H9 (cell line): ENCODE measurements at regions not wholly inside any gene's neighbourhood (a gene's known extent, or its start where the extent isn't known, plus 50 kb on each side); places are given as distances from the start of the nearest gene placed in this dataset.

Experiments used
- DNase-seq: peaks from one replicate; pipeline ENCODE4 v3.0.0-alpha.2; 2017
- H2AFZ ChIP-seq: one replicate; pipeline ENCODE4 v1.6.1; 2013; ENCODE audit warnings: mild to moderate bottlenecking, low read length, control low read depth, moderate library complexity
- H2AK5ac ChIP-seq: 2 replicates; pipeline ENCODE4 v1.6.1; 2013; ENCODE audit warnings: low read length, control low read depth, mixed read lengths; ENCODE audit not compliant: insufficient read length
- H2BK120ac ChIP-seq: one replicate; pipeline ENCODE4 v1.6.1; 2013; ENCODE audit warnings: low read depth, mild to moderate bottlenecking, low read length, control low read depth, inconsistent platforms; ENCODE audit not compliant: poor library complexity, severe bottlenecking
- H2BK12ac ChIP-seq: 2 replicates; pipeline ENCODE4 v1.6.1; 2013; ENCODE audit warnings: low read length, control low read depth, mixed read lengths, low read depth; ENCODE audit not compliant: insufficient read length
- H2BK15ac ChIP-seq: 2 replicates; pipeline ENCODE4 v1.6.1; 2013; ENCODE audit warnings: low read depth, low read length, control low read depth
- H2BK20ac ChIP-seq: one replicate; pipeline ENCODE4 v1.6.1; 2013; ENCODE audit warnings: low read depth, mild to moderate bottlenecking, low read length, control low read depth, inconsistent platforms; ENCODE audit not compliant: poor library complexity, severe bottlenecking
- H2BK5ac ChIP-seq: 2 replicates; pipeline ENCODE4 v1.6.1; 2013; ENCODE audit warnings: low read length, control low read depth, mixed read lengths; ENCODE audit not compliant: insufficient read length
- H3K14ac ChIP-seq: 2 replicates; pipeline ENCODE4 v1.6.1; 2013; ENCODE audit warnings: low read length, control low read depth; ENCODE audit not compliant: insufficient read depth
- H3K18ac ChIP-seq: 2 replicates; pipeline ENCODE4 v1.6.1; 2013; ENCODE audit warnings: low read depth, mild to moderate bottlenecking, mixed read lengths, low read length, control low read depth; ENCODE audit not compliant: insufficient read length
- H3K23ac ChIP-seq: 2 replicates; pipeline ENCODE4 v1.6.1; 2013; ENCODE audit warnings: low read length, control low read depth, mixed read lengths, low read depth; ENCODE audit not compliant: insufficient read length
- H3K23me2 ChIP-seq: 2 replicates; pipeline ENCODE4 v1.6.1; 2013; ENCODE audit warnings: low read depth, mild to moderate bottlenecking, mixed read lengths, low read length, control low read depth; ENCODE audit not compliant: insufficient read length, poor library complexity, severe bottlenecking
- H3K27ac ChIP-seq: 2 replicates; pipeline ENCODE4 v1.5.1; 2013; ENCODE audit warnings: low read length, control low read depth, mixed read lengths, low read depth; ENCODE audit not compliant: insufficient read length
- H3K27me3 ChIP-seq: 2 replicates; pipeline ENCODE4 v1.6.1; 2013; ENCODE audit warnings: low read length, control low read depth, inconsistent platforms; ENCODE audit not compliant: insufficient read depth
- H3K4ac ChIP-seq: 2 replicates; pipeline ENCODE4 v1.6.1; 2013; ENCODE audit warnings: low read depth, mild to moderate bottlenecking, control low read depth, inconsistent platforms, low read length, moderate library complexity
- H3K4me1 ChIP-seq: 2 replicates; pipeline ENCODE4 v1.6.1; 2013; ENCODE audit warnings: low read length, control low read depth, inconsistent platforms; ENCODE audit not compliant: insufficient read depth
- H3K4me2 ChIP-seq: 2 replicates; pipeline ENCODE4 v1.6.1; 2013; ENCODE audit warnings: low read length, control low read depth, mixed read lengths; ENCODE audit not compliant: insufficient read length, insufficient read depth
- H3K56ac ChIP-seq: 2 replicates; pipeline ENCODE4 v1.6.1; 2013; ENCODE audit warnings: low read depth, mild to moderate bottlenecking, mixed read lengths, low read length, control low read depth; ENCODE audit not compliant: insufficient read length
- H3K79me1 ChIP-seq: 2 replicates; pipeline ENCODE4 v1.6.1; 2013; ENCODE audit warnings: low read depth, mild to moderate bottlenecking, moderate library complexity, low read length, control low read depth, inconsistent platforms; ENCODE audit not compliant: insufficient read depth, poor library complexity, severe bottlenecking
- H3K79me2 ChIP-seq: 2 replicates; pipeline ENCODE4 v1.6.1; 2013; ENCODE audit warnings: low read length, control low read depth, inconsistent platforms; ENCODE audit not compliant: insufficient read depth
- H3K9ac ChIP-seq: 2 replicates; pipeline ENCODE4 v1.6.1; 2013; ENCODE audit warnings: low read length, control low read depth, mixed read lengths; ENCODE audit not compliant: insufficient read length; ENCODE audit errors: extremely low read depth
- H3K9me3 ChIP-seq: one replicate; pipeline ENCODE4 v1.6.1; 2013; ENCODE audit warnings: low read depth, low read length, inconsistent platforms; ENCODE audit not compliant: control insufficient read depth
- H3T11ph ChIP-seq: one replicate; pipeline ENCODE4 v1.6.1; 2013; ENCODE audit warnings: mild to moderate bottlenecking, low read length, control low read depth, inconsistent platforms
- H4K20me1 ChIP-seq: one replicate; pipeline ENCODE4 v1.6.1; 2013; ENCODE audit not compliant: control insufficient read depth, insufficient read length, insufficient read depth
- H4K5ac ChIP-seq: 2 replicates; pipeline ENCODE4 v1.6.1; 2013; ENCODE audit warnings: low read depth, mild to moderate bottlenecking, mixed read lengths, low read length, control low read depth; ENCODE audit not compliant: insufficient read length
- H4K8ac ChIP-seq: replicated peaks from 2 replicates; pipeline ENCODE4 v1.6.1; 2013; ENCODE audit warnings: low read length, control low read depth, mixed read lengths, low read depth; ENCODE audit not compliant: insufficient read length
- H4K91ac ChIP-seq: 2 replicates; pipeline ENCODE4 v1.6.1; 2013; ENCODE audit warnings: low read depth, mild to moderate bottlenecking, moderate library complexity, mixed read lengths, low read length, control low read depth; ENCODE audit not compliant: insufficient read length
- H3K27ac Mint-ChIP-seq, 3 experiments: 2 replicates in 2 of 3; 3 replicates in 1 of 3; pipeline ENCODE4 v1.8.0; 2020 to 2021; ENCODE audit warnings: mixed read lengths in 3 of 3, mild to moderate bottlenecking in 1 of 3, moderate library complexity in 1 of 3
- H3K27me3 Mint-ChIP-seq: 2 replicates; pipeline ENCODE4 v1.8.0; 2021; ENCODE audit warnings: low read depth, mild to moderate bottlenecking, moderate library complexity, mixed read lengths
- H3K36me3 Mint-ChIP-seq, 3 experiments: 2 replicates in 2 of 3; 3 replicates in 1 of 3; pipeline ENCODE4 v1.8.0; 2020 to 2021; ENCODE audit warnings: low read depth in 3 of 3, mixed read lengths in 3 of 3; ENCODE audit not compliant: insufficient read depth in 1 of 3
- H3K4me1 Mint-ChIP-seq, 2 experiments: 2 replicates each; pipeline ENCODE4 v1.8.0; 2020; ENCODE audit warnings: mixed read lengths in 2 of 2
- H3K4me3 Mint-ChIP-seq, 2 experiments: 2 replicates in 1 of 2; 3 replicates in 1 of 2; pipeline ENCODE4 v1.8.0; 2020 to 2021; ENCODE audit warnings: mild to moderate bottlenecking in 2 of 2, mixed read lengths in 2 of 2, moderate library complexity in 1 of 2
- H3K9me3 Mint-ChIP-seq, 2 experiments: 2 replicates in 1 of 2; 3 replicates in 1 of 2; pipeline ENCODE4 v1.8.0; 2020; ENCODE audit warnings: mild to moderate bottlenecking in 2 of 2, mixed read lengths in 2 of 2, moderate library complexity in 1 of 2
- CTCF ChIP-seq: fragments of 200-600 bp; sonication (generic); conservative IDR thresholded peaks from 3 replicates; pipeline ENCODE4 v1.8.0; 2021; ENCODE audit warnings: antibody characterized with exemption, mild to moderate bottlenecking
- WGBS: extraction: QIAGEN DNeasy Blood & Tissue Kit; methylation state at CpG from one replicate; pipeline ENCODE4 v1.1.7; 2013; ENCODE audit warnings: missing lambda C conversion rate, low lambda C conversion rate, mixed read lengths; ENCODE audit not compliant: insufficient read length; ENCODE audit errors: extremely low coverage; 5-methylcytosine and 5-hydroxymethylcytosine counted together

GRCh38 chr5:17330386-17330785 lies 113.0 kb downstream of the BASP1 start:
- Histone ChIP-seq H3K9ac (no peak overlapping the region), H3K23ac (no peak overlapping the region), H3K18ac (no peak overlapping the region), H3K4me1 (no peaks in the 10 kb centered on the region), H3T11ph (no peak overlapping the region), H3K4me2 (no peak overlapping the region), H3K27ac (no peak overlapping the region), H2BK15ac (no peak overlapping the region), H2BK5ac (no peak overlapping the region), H2BK20ac (no peak overlapping the region), H4K5ac (no peak overlapping the region), H2AFZ (no peak overlapping the region), H3K27me3 (no peaks in the 10 kb centered on the region), H3K23me2 (no peaks in the 10 kb centered on the region), H3K56ac (no peak overlapping the region), H4K91ac (no peak overlapping the region), H3K9me3 (no peaks in the 10 kb centered on the region), H3K14ac (no peak overlapping the region), H4K20me1 (no peaks in the 10 kb centered on the region), H2AK5ac (no peak overlapping the region), H4K8ac (no peak overlapping the region), H3K79me2 (no peaks in the 10 kb centered on the region), H2BK120ac (no peak overlapping the region), H2BK12ac (no peak overlapping the region), H3K79me1 (no peaks in the 10 kb centered on the region), H3K4ac (no peak overlapping the region)
- 0 out of 4 replicates have a peak, but pooled peaks cover 0 to 2% of the 10 kb centered on the region in 2 experiments for H3K4me1 Mint-ChIP-seq
- H3K36me3 Mint-ChIP-seq: peaks cover 0 to 9% (median 3%) of the 10 kb centered on the region in 3 experiments; a peak in 3 of 7 replicates
- no peak overlapping the region for H3K27ac Mint-ChIP-seq
- no peak for TF ChIP-seq CTCF
- H3K27me3 Mint-ChIP-seq: no peaks in the 10 kb centered on the region; the same call in 1 of the 2 replicates
- H3K9me3 Mint-ChIP-seq: peaks cover 2 to 3% of the 10 kb centered on the region in 2 experiments; a peak in 3 of 5 replicates
- WGBS: no CpG with 5 or more reads among the region's 2 CpGs
- no peak for DNase-seq
- no peak overlapping the region for H3K4me3 Mint-ChIP-seq
